Sciatic nerve (tissue), 2 donors: ENCODE measurements at regions not wholly inside any gene's neighbourhood (a gene's known extent, or its start where the extent isn't known, plus 50 kb on each side); places are given as distances from the start of the nearest gene placed in this dataset.
"Not testable (repeated sequence)": the region's sequence is repeated elsewhere in the genome, so short reads cannot be mapped to it uniquely, and the experiment has no call there.

Experiments
- ATAC-seq: fragments of 200-7000 bp; cut with Tn5 transposase; one replicate; pipeline ENCODE4 v1.9.1; 2020; ENCODE audit warnings: mild to moderate bottlenecking, moderate library complexity
- DNase-seq: peaks from one replicate; pipeline ENCODE4 v3.0.0-alpha.2; 2020; ENCODE audit warnings: low spot score
- intact Hi-C: fragments of 100-400 bp; cut with DNase I; formaldehyde crosslinking; loops from one replicate; pipeline ENCODE4 v1.14.2; 2022
- donor health status: DM: no; HTN: no; CAD: no.
- donor health status: DM: no; HTN: no; CAD: no.

- ATAC-seq, result no peak
- no peak for DNase-seq
- intact Hi-C loops, result no loop called here
Observed at GRCh38 chr7:85710960-85711359, 524.1 kb upstream of the SEMA3D start.

- no peak for ATAC-seq
- intact Hi-C loops, result no loop called here
- DNase-seq, result no peak
Observed at GRCh38 chr7:85708221-85708620, 521.4 kb upstream of the SEMA3D start.

- DNase-seq (no peak), ATAC-seq (no peak)
- intact Hi-C loops, result no loop called here
Observed at GRCh38 chr7:85705076-85705475, 518.2 kb upstream of the SEMA3D start.

GRCh38 chr7:85703251-85704010 is 516.6 kb upstream of the SEMA3D start:
- DNase-seq, result no peak
- intact Hi-C loops, result no loop called here
- ATAC-seq, result no peak

- intact Hi-C loops, result no loop called here
- no peak for DNase-seq
- ATAC-seq, result no peak
Observed at GRCh38 chr7:85702348-85702747, 515.5 kb upstream of the SEMA3D start.

- intact Hi-C loops, result no loop called here
- DNase-seq (no peak), ATAC-seq (no peak)
Observed at GRCh38 chr7:85699482-85699881, 512.6 kb upstream of the SEMA3D start.

- ATAC-seq, result no peak
- intact Hi-C loops, result no loop called here
- no peak for DNase-seq
Observed at GRCh38 chr7:85695533-85695932, 508.7 kb upstream of the SEMA3D start.

- ATAC-seq (no peak), DNase-seq (no peak)
- intact Hi-C loops, result no loop called here
Observed at GRCh38 chr7:85695041-85695440, 508.2 kb upstream of the SEMA3D start.

GRCh38 chr7:85693326-85693725 is 506.5 kb upstream of the SEMA3D start:
- ATAC-seq, result no peak
- DNase-seq, result no peak
- intact Hi-C loops, result no loop called here

GRCh38 chr7:85688712-85689111 is 501.9 kb upstream of the SEMA3D start:
- ATAC-seq, result peak; percentile 59
- intact Hi-C loops, result no loop called here
- no peak for DNase-seq

- intact Hi-C loops, result no loop called here
- DNase-seq (no peak), ATAC-seq (no peak)
Observed at GRCh38 chr7:85686401-85687181, 499.7 kb upstream of the SEMA3D start.

- DNase-seq, result no peak
- no peak for ATAC-seq
- intact Hi-C loops, result no loop called here
Observed at GRCh38 chr7:85685901-85686300, 499.0 kb upstream of the SEMA3D start.

GRCh38 chr7:85682833-85683620 is 496.2 kb upstream of the SEMA3D start:
- DNase-seq (no peak), ATAC-seq (no peak)
- intact Hi-C loops, result no loop called here

GRCh38 chr7:85681241-85681640 is 494.4 kb upstream of the SEMA3D start:
- intact Hi-C loops, result no loop called here
- no peak for ATAC-seq
- DNase-seq, result no peak

GRCh38 chr7:85675093-85675492 is 488.2 kb upstream of the SEMA3D start:
- DNase-seq, intact Hi-C loops, ATAC-seq: not testable (repeated sequence)

- DNase-seq (no peak), ATAC-seq (no peak)
- intact Hi-C loops, result no loop called here
Observed at GRCh38 chr7:85673876-85674275, 487.0 kb upstream of the SEMA3D start.

- ATAC-seq (no peak), DNase-seq (no peak)
Observed at GRCh38 chr7:85669225-85669624, 482.4 kb upstream of the SEMA3D start.

GRCh38 chr7:85664341-85664740 is 477.5 kb upstream of the SEMA3D start:
- intact Hi-C loops, result no loop called here

More at GRCh38 chr7:85669225-85669624, 482.4 kb upstream of the SEMA3D start:
- intact Hi-C loops, result no loop called here

GRCh38 chr7:85659364-85659763 is 472.5 kb upstream of the SEMA3D start:
- DNase-seq (no peak), ATAC-seq (no peak)
- intact Hi-C loops, result no loop called here

More at GRCh38 chr7:85664341-85664740, 477.5 kb upstream of the SEMA3D start:
- ATAC-seq, result no peak
- DNase-seq, result no peak

- DNase-seq (no peak), ATAC-seq (no peak)
Observed at GRCh38 chr7:85655252-85655651, 468.4 kb upstream of the SEMA3D start.

More at GRCh38 chr7:85655252-85655651, 468.4 kb upstream of the SEMA3D start:
- intact Hi-C loops, result no loop called here
